ENCODE measurements at regions not wholly inside any gene's neighbourhood (a gene's known extent, or its start where the extent isn't known, plus 50 kb on each side); places are given as distances from the start of the nearest gene placed in this dataset.

DNA sequence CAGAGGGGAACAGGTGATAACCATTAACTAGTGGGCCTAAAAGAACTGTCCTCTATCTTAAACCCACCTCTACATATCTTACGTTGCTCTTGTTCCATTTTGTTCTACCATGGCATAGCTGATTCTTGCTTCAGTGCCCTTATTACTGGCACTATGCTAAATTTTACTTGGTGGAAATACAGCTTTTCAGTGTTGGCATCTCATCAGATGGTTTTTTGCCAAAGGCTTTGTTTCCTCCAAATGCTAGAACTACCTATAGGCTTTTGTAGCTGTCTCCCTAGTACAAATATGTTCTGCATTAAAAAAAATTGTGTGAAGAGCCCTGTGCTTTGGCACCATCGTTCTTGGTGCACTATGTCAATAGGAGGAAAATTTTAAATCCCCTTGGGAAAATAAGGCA, 145.0 kb upstream of the ZBTB20 start:
- Histone ChIP-seq H3K14ac (ENCODE audit: insufficient read depth, low read length) (no peak overlapping the region), H3K4ac (ENCODE audit: low read depth, low read length) (no peak overlapping the region), H2BK15ac (ENCODE audit: low read depth, low read length) (no peak overlapping the region), H3K4me1 (ENCODE audit: insufficient read depth, low read length) (no peaks in the 10 kb centered on the region), H2BK20ac (ENCODE audit: low read depth, low read length, poor library complexity, severe bottlenecking) (no peak overlapping the region), H3K9ac (ENCODE audit: extremely low read depth, insufficient read length, low read length) (no peak overlapping the region), H3K79me2 (ENCODE audit: insufficient read depth, low read length) (no peaks in the 10 kb centered on the region), H3K79me1 (ENCODE audit: insufficient read depth, low read depth, low read length, poor library complexity, severe bottlenecking) (no peaks in the 10 kb centered on the region), H3K23me2 (ENCODE audit: insufficient read length, low read depth, low read length, poor library complexity, severe bottlenecking) (no peaks in the 10 kb centered on the region), H4K20me1 (ENCODE audit: control insufficient read depth, insufficient read depth, insufficient read length) (no peaks in the 10 kb centered on the region), H3K27me3 (ENCODE audit: insufficient read depth, low read length) (no peaks in the 10 kb centered on the region), H4K5ac (ENCODE audit: insufficient read length, low read depth, low read length) (no peak overlapping the region), H3K23ac (ENCODE audit: insufficient read length, low read depth, low read length) (no peak overlapping the region), H3K18ac (ENCODE audit: insufficient read length, low read depth, low read length) (no peak overlapping the region), H2BK12ac (ENCODE audit: insufficient read length, low read depth, low read length) (no peak overlapping the region), H2BK5ac (ENCODE audit: insufficient read length, low read length) (no peak overlapping the region), H3T11ph (ENCODE audit: low read length) (no peak overlapping the region), H3K27ac (ENCODE audit: insufficient read length, low read depth, low read length) (no peak overlapping the region), H2AFZ (ENCODE audit: low read length) (no peak overlapping the region), H4K91ac (ENCODE audit: insufficient read length, low read depth, low read length) (no peak overlapping the region), H3K4me2 (ENCODE audit: insufficient read depth, insufficient read length, low read length) (no peak overlapping the region), H3K56ac (ENCODE audit: insufficient read length, low read depth, low read length) (no peak overlapping the region), H4K8ac (replicated peaks; ENCODE audit: insufficient read length, low read depth, low read length) (no peak overlapping the region), H3K9me3 (ENCODE audit: control insufficient read depth, low read depth, low read length) (no peaks in the 10 kb centered on the region), H2AK5ac (ENCODE audit: insufficient read length, low read length) (no peak overlapping the region), H2BK120ac (ENCODE audit: low read depth, low read length, poor library complexity, severe bottlenecking) (no peak overlapping the region)
- Mint-ChIP-seq H3K36me3 (ENCODE audit: insufficient read depth in 1 of 3, low read depth in 3 of 3) (no peaks in the 10 kb centered on the region), H3K27ac (no peak overlapping the region), H3K9me3 (no peaks in the 10 kb centered on the region), H3K4me1 (no peaks in the 10 kb centered on the region), H3K4me3 (no peak overlapping the region), H3K27me3 (ENCODE audit: low read depth) (no peaks in the 10 kb centered on the region)
- TF ChIP-seq, protein P1, sequence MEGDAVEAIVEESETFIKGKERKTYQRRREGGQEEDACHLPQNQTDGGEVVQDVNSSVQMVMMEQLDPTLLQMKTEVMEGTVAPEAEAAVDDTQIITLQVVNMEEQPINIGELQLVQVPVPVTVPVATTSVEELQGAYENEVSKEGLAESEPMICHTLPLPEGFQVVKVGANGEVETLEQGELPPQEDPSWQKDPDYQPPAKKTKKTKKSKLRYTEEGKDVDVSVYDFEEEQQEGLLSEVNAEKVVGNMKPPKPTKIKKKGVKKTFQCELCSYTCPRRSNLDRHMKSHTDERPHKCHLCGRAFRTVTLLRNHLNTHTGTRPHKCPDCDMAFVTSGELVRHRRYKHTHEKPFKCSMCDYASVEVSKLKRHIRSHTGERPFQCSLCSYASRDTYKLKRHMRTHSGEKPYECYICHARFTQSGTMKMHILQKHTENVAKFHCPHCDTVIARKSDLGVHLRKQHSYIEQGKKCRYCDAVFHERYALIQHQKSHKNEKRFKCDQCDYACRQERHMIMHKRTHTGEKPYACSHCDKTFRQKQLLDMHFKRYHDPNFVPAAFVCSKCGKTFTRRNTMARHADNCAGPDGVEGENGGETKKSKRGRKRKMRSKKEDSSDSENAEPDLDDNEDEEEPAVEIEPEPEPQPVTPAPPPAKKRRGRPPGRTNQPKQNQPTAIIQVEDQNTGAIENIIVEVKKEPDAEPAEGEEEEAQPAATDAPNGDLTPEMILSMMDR (conservative IDR thresholded peaks at IDR 0.05): no peak
- WGBS (ENCODE audit: extremely low coverage, insufficient read length, low lambda C conversion rate): no CpG with 5 or more reads among the region's 2 CpGs
- no peak for DNase-seq

Measured in H9 (cell line).